Calu3 (cell line): ENCODE measurements at regions not wholly inside any gene's neighbourhood (a gene's known extent, or its start where the extent isn't known, plus 50 kb on each side); places are given as distances from the start of the nearest gene placed in this dataset.

Experiments used
- BruUV-seq: library from RNA; stranded (reverse); fragments of 400-500 nt; replicated peaks from 2 replicates; lab custom pipeline; 2021; lab: Mats Ljungman, UMichigan
- CTCF ChIA-PET: fragments of 300-600 bp; sonication (Branson Sonifier 250); formaldehyde crosslinking; loops from one replicate; lab custom pipeline; 2022; ENCODE audit warnings: antibody characterized with exemption; lab: Charles Lee
- DNase-seq: peaks from one replicate; pipeline ENCODE4 v3.0.0; 2022
- H3K27ac Mint-ChIP-seq: one replicate; pipeline ENCODE4 v1.8.0; 2022; ENCODE audit warnings: mixed read lengths; ENCODE audit not compliant: unreplicated experiment
- H3K27me3 Mint-ChIP-seq: one replicate; pipeline ENCODE4 v1.8.0; 2022; ENCODE audit warnings: mixed read lengths; ENCODE audit not compliant: unreplicated experiment
- H3K36me3 Mint-ChIP-seq: one replicate; pipeline ENCODE4 v1.8.0; 2022; ENCODE audit warnings: mild to moderate bottlenecking, moderate library complexity, mixed read lengths; ENCODE audit not compliant: insufficient read depth, unreplicated experiment
- H3K4me1 Mint-ChIP-seq: one replicate; pipeline ENCODE4 v1.8.0; 2022; ENCODE audit warnings: mild to moderate bottlenecking, low read depth, mixed read lengths; ENCODE audit not compliant: unreplicated experiment
- H3K4me3 Mint-ChIP-seq: one replicate; pipeline ENCODE4 v1.8.0; 2022; ENCODE audit warnings: mild to moderate bottlenecking, low read depth, moderate library complexity, mixed read lengths; ENCODE audit not compliant: unreplicated experiment
- H3K9me3 Mint-ChIP-seq: one replicate; pipeline ENCODE4 v1.8.0; 2022; ENCODE audit warnings: low read depth, mixed read lengths; ENCODE audit not compliant: unreplicated experiment
- CTCF ChIP-seq: fragments of 200-600 bp; IDR thresholded peaks from one replicate; pipeline ENCODE4 v1.8.0; 2022; ENCODE audit warnings: antibody characterized with exemption; ENCODE audit not compliant: unreplicated experiment
- intact Hi-C: fragments of 100-400 bp; cut with micrococcal nuclease; formaldehyde crosslinking; loops from one replicate; pipeline ENCODE4 v1.10.0; 2022; ENCODE audit not compliant: unreplicated experiment

- H3K36me3 Mint-ChIP-seq: no peaks in the 10 kb centered on the region
- DNase-seq: no peak
- CTCF ChIA-PET: no interaction called here
- H3K27me3 Mint-ChIP-seq: no peaks in the 10 kb centered on the region
- intact Hi-C loops: no loop called here
- no peaks in the 10 kb centered on the region for H3K9me3 Mint-ChIP-seq
- no peaks in the 10 kb centered on the region for H3K4me1 Mint-ChIP-seq
- no peak overlapping the region for H3K27ac Mint-ChIP-seq
- H3K4me3 Mint-ChIP-seq: no peak overlapping the region
- no TSS peak for BruUV-seq
- TF ChIP-seq CTCF: no peak
Observed at GRCh38 chr3:17882981-17883380, 140.6 kb upstream of the TBC1D5 start.

DNA sequence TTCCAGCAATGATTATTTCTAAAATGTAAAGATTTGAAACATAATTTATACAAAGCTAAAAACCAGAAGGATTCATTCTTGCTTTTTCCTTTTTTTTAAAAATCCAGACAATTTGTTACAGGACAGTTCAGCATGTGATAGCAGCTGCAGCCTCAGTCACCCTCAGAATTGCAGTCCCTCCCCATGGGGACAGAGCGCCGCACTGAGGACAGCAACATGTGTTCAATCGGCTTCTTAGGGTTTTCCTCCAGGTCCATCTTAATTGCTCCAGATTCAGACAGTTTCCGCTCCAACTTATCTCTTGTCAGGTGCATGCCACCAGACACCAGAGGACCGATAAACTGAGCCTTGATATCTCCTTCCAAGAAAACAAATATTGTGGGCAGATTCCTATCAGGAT, 134.9 kb upstream of the TBC1D5 start:
- no peaks in the 10 kb centered on the region for H3K4me1 Mint-ChIP-seq
- CTCF ChIA-PET: no interaction called here

GRCh38 chr3:17874636-17875035, 132.2 kb upstream of the TBC1D5 start:
- H3K4me1 Mint-ChIP-seq: no peaks in the 10 kb centered on the region
- no TSS peak for BruUV-seq
- H3K4me3 Mint-ChIP-seq: no peak overlapping the region
- intact Hi-C loops: no loop called here
- no peaks in the 10 kb centered on the region for H3K27me3 Mint-ChIP-seq
- H3K9me3 Mint-ChIP-seq: no peaks in the 10 kb centered on the region
- H3K36me3 Mint-ChIP-seq: no peaks in the 10 kb centered on the region
- CTCF ChIA-PET: no interaction called here
- TF ChIP-seq CTCF: no peak
- no peak overlapping the region for H3K27ac Mint-ChIP-seq
- no peak for DNase-seq

More for the DNA sequence above, 134.9 kb upstream of the TBC1D5 start:
- Mint-ChIP-seq H3K4me3 (no peak overlapping the region), H3K27me3 (no peaks in the 10 kb centered on the region), H3K27ac (no peak overlapping the region), H3K9me3 (no peaks in the 10 kb centered on the region), H3K36me3 (no peaks in the 10 kb centered on the region)
- TF ChIP-seq CTCF: no peak
- no TSS peak for BruUV-seq
- intact Hi-C loops: no loop called here
- DNase-seq: no peak

GRCh38 chr3:17872457-17872856, 130.0 kb upstream of the TBC1D5 start:
- H3K27me3 Mint-ChIP-seq: no peaks in the 10 kb centered on the region
- DNase-seq: no peak
- no peak for TF ChIP-seq CTCF
- H3K4me1 Mint-ChIP-seq: no peaks in the 10 kb centered on the region
- no peak overlapping the region for H3K27ac Mint-ChIP-seq
- H3K4me3 Mint-ChIP-seq: no peak overlapping the region
- CTCF ChIA-PET: no interaction called here
- H3K9me3 Mint-ChIP-seq: no peaks in the 10 kb centered on the region
- intact Hi-C loops: no loop called here
- no TSS peak for BruUV-seq
- H3K36me3 Mint-ChIP-seq: no peaks in the 10 kb centered on the region
